ENCODE measurements at regions not wholly inside any gene's neighbourhood (a gene's known extent, or its start where the extent isn't known, plus 50 kb on each side); places are given as distances from the start of the nearest gene placed in this dataset.
A peak's percentile ranks its signal among the peaks of the same experiment; 100 is the strongest.

- no peak for DNase-seq (ENCODE audit: low read depth)
These were observed 179.6 kb upstream of the PHYHIPL start for GRCh38 chr10:58996866-58997265.

GRCh38 chr10:58998924-58999713, 177.3 kb upstream of the PHYHIPL start:
- DNase-seq (ENCODE audit: low read depth): no peak

GRCh38 chr10:59000162-59000825, 176.1 kb upstream of the PHYHIPL start:
- DNase-seq (ENCODE audit: low read depth): no peak

GRCh38 chr10:59002011-59002410, 174.4 kb upstream of the PHYHIPL start:
- no peak for DNase-seq (ENCODE audit: low read depth)

GRCh38 chr10:59003203-59003602, 173.2 kb upstream of the PHYHIPL start:
- no peak for DNase-seq (ENCODE audit: low read depth)

GRCh38 chr10:59004392-59004791, 172.1 kb upstream of the PHYHIPL start:
- no peak for DNase-seq (ENCODE audit: low read depth)

GRCh38 chr10:59006511-59007306, 169.7 kb upstream of the PHYHIPL start:
- peak; percentile 71 for DNase-seq (ENCODE audit: low read depth)

- DNase-seq (ENCODE audit: low read depth): no peak
These were observed 169.0 kb upstream of the PHYHIPL start for GRCh38 chr10:59007307-59008025.

GRCh38 chr10:59008452-59008851, 168.0 kb upstream of the PHYHIPL start:
- DNase-seq (ENCODE audit: low read depth): no peak

GRCh38 chr10:59011972-59012632, 164.3 kb upstream of the PHYHIPL start:
- DNase-seq (ENCODE audit: low read depth): no peak

- DNase-seq (ENCODE audit: low read depth): no peak
These were observed 163.6 kb upstream of the PHYHIPL start for GRCh38 chr10:59012839-59013238.

- no peak for DNase-seq (ENCODE audit: low read depth)
These were observed 160.4 kb upstream of the PHYHIPL start for GRCh38 chr10:59016043-59016442.

GRCh38 chr10:59018977-59019376, 157.5 kb upstream of the PHYHIPL start:
- no peak for DNase-seq (ENCODE audit: low read depth)

- peak; percentile 18 for DNase-seq (ENCODE audit: low read depth)
These were observed 156.8 kb upstream of the PHYHIPL start for GRCh38 chr10:59019603-59020002.

GRCh38 chr10:59020502-59020901, 155.9 kb upstream of the PHYHIPL start:
- no peak for DNase-seq (ENCODE audit: low read depth)

GRCh38 chr10:59025981-59026765, 150.3 kb upstream of the PHYHIPL start:
- DNase-seq (ENCODE audit: low read depth): no peak

GRCh38 chr10:59027975-59028655, 148.3 kb upstream of the PHYHIPL start:
- DNase-seq (ENCODE audit: low read depth): no peak

- DNase-seq (ENCODE audit: low read depth): peak; percentile 2
These were observed 142.8 kb upstream of the PHYHIPL start for GRCh38 chr10:59033622-59034021.

- no peak for DNase-seq (ENCODE audit: low read depth)
These were observed 140.0 kb upstream of the PHYHIPL start for GRCh38 chr10:59036311-59037017.

Data from RPMI7951 (cell line).